ENCODE measurements at regions not wholly inside any gene's neighbourhood (a gene's known extent, or its start where the extent isn't known, plus 50 kb on each side); places are given as distances from the start of the nearest gene placed in this dataset.

- no peak for DNase-seq
Measured at GRCh38 chr2:136062066-136062837, 55.7 kb downstream of the CXCR4 start.

GRCh38 chr2:136060416-136060815 lies 57.5 kb downstream of the CXCR4 start:
- no peak for DNase-seq

DNA sequence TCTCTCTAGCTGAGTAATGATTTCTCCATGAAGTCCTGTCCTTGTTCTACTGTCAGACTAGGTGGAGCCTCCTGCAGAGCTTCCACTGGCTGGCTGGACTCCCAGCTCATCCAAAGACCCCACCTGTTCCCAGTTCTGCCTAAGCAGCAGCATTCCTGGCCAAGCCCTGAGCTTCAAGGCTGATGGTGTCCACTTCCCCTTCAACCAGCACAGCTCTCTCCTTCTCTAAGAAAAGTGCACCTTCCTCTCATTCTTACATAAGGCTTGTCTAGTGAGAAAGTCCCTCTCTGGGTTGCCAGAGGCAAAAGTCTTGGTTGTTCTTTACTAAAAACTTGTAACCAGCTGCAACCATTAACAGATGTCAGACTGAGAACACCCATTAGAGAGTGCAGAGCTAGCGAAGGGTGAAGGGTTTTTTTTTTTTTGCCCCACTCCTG lies 58.9 kb downstream of the CXCR4 start:
- DNase-seq: no peak

DNA sequence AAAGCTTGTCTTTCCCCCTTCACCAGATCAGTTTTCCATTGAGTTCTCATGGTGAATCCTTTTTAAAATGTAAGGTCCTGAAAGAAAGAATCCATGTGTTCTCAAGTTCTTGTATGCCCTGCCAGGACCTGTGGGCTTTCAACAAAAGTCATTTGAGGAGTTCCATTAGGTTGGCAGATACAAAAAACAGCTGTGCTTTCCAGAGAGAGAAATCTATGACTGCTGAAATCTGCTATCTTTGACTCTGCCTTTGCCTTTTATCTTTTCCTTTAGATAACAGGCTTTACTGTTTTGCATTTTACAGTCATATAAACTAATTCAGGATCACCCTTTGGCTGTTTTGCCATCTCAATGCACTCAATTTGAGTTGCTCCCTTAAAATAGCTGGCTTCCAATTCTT lies 59.7 kb downstream of the CXCR4 start:
- DNase-seq: no peak

DNA sequence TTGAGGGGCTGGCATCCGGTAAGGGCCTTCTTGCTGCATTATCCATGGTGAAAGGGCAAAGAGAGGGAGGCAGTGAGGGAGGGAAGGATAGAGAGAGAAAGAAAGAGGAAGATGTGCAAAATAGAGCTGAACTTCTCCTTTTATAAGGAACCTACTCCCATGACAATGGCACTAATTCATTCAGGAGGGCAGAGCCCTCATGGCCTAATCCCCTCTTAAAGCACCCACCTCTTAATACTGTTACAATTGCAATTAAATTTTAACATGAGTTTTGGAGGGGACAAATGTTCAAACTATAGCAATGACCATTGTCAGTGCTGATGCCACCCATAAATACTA lies 60.2 kb downstream of the CXCR4 start:
- DNase-seq: no peak

DNA sequence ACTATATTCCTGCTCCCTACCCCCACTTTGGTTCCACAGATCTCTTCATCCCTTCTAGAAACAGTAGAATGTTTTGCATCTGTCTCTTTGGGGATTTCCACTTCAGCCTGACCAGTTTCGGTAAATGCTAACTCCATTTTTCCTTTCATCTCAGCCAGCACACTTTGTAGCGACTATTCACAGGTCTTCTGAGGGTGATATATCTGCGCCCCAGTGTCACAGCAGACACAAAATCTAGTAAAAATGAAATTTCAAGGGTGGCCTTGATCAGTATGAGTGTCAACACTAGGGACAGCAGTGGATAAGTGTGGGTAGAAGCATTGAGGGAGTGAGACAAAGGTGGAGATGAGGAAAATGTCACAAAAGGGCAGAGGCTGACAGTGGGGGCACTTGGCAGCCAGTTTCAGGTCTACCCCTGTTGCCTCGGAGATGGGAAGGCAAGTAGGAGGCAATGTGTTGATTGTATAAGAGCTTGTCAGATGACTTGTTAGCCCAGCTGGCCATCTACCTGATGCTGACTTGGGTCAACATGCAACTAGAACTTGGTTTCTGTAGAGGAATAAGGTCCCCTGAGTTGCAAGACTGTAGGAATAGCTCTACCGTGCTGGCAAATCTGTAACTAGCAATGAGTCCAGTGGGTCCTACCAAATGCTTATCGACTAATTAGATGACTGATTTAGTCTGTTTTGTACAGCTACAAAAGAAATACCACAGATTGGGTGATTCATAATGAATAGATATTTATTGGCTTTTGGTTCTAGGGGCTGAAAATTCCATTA lies 60.7 kb downstream of the CXCR4 start:
- DNase-seq: peak; percentile 64

DNA sequence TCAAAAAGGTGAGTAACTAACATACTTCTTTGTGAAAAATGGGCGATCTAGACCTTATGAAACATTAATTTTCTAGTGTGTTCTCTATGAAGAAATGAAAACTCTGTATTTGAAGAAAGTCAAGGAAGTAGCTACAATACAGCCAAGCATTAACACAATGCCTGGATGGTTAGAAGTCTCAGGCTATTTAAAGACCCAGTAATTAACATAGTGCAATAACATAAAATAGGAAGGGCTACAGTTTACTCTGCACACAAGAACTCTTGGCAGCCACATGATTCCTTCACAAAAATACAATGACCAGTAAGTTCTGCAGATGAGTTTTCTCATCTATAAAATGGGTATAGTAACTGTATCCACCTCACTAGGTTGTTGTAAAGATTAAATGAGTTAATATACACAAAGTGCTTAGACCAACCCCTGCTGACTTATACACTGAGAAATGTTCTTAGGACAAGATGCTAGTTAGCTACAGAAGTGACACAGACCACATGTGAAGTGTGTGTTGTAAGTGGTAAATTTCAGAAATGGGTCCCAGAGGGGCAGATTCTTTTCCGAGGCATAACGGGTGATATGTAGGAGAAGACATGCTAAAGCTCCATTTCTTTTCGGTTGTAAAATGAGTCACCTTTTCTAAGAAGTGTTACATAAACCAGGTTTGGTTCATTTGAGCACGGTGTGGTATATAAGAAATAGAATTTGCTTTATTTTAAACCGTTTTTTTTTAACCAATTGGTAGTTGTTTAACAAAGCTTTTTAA lies 61.8 kb downstream of the CXCR4 start:
- no peak for DNase-seq

GRCh38 chr2:136054856-136055255 lies 63.1 kb downstream of the CXCR4 start:
- DNase-seq: no peak

DNA sequence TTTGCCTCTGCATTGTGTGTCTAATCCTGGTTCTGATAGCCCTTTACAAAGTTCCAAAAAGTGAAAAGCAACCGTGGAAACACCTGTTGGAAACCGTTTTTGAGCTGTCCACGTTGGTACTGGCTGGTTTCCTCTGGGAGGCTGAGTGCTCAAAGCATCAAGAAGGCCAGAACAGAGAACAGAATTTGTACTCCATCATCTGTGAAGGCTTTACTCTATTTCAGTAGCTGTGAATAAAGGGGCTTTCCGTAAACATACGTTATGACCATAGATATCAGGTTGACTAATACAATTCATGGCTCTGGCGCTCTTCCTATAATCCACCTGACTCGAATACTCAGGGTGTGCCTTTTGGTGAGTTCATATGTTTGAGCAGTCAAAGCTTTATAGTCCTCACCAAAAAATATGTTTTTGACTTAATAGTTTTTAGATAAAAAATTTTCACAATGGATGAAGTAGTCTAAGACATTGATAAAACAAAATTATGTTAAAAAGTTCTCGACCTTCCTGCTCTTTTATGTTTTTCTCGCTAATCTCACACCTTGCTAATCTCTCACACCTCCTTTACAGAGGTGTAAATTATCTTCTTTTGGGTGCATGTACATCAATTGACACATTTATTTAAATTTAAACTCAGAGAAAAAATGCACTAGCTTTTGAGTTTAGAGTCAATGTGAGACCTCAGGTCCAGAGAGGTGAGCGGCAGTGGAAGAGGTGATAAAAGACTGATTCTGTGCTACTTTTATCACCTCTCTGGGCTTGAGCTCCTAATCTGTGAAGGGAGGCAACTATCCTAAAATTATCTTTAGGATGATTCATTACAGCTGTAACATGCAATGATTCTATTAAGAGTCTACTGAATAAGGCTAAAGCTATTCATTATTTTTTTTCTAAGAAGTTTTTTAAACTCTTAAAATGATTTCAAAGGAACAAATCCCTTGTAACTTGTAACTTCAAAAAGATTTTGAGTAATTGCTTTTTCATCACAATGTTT lies 65.3 kb downstream of the CXCR4 start:
- no peak for DNase-seq

DNA sequence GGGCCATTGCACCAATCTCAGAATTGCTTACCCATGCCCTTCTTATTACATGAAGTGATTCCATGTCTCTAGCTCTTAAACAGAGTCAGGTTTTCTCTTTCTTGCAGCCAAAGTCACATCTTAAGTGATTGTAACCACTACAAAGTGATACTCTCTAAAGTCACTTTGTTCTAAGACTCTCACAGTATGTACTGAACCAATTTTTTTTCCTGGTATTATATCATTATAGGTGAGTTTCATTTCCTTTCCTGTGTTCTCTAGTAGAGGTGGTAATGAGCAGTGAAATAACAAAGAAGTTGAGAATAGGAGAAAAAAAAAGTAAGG lies 66.3 kb upstream of the DARS1 start:
- DNase-seq: no peak

DNA sequence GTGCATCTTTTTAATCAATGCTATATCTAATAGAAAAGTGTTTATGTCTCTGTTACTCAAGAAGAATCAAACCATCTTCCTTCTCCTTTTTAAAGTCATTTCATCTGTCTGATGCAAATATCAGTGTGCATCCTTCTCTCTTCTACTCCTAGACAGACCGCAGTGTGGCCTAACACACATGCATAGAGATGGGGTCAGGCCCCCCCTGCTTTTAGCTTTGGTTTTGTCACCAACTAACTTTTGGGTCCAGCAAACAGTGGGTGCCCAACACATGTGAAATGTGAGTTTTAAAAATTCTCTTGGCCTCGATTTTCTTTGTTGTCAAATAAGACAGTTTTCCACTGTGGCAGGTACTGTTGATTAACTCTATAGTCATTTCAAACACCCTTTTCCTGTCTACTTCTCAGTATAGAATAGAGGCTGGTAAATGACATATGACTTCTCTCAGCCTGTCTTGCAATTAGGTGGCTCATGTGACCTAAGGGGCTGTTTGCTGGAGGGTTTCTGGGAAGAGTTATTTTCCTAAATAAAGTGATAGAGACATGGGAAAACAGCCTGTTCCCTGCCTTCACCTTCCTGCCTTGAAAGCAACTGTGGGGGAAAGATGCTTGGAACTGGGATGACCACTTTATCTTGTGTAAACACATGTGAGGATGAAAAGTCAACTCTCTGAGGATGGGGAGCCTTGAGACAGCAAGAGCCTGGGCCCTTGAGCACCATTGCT lies 65.7 kb upstream of the DARS1 start:
- DNase-seq: no peak

- DNase-seq: no peak
Measured at GRCh38 chr2:136049991-136050920, 64.8 kb upstream of the DARS1 start.

GRCh38 chr2:136049011-136049742 lies 63.8 kb upstream of the DARS1 start:
- no peak for DNase-seq

DNA sequence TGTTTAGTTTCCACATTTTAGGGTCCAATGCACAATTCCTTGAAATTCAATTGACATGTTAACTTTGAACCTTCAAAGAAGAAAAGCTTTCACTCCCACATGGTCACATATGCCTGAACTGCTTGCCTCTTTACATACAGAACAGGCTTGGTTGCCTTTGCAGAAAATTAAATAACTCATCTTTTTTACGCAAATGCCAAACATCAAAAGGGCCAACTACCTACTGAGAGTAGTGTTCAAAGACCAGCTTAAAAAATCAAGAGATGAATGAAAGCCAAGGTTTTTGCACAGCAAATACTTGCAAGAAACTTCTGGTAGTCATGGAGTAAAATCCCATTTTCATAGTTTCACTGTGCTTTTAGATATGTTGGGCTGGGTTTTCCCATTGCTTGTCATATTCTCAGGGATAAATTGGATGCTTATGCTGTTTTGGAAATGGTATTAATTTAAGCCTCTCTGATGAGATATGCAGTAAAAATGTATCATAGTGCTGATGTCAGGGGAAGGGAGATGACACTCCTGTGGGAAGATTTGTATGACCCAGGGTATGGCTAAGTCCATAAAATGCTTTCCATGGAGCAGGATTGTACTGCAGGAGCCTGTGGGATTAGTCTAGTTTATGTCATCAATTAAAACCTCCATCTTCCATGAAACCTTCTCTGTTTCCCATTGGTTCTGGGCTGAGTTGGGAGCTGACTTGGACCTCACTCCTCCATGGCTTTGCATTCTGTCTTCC lies 60.6 kb upstream of the DARS1 start:
- no peak for DNase-seq

DNA sequence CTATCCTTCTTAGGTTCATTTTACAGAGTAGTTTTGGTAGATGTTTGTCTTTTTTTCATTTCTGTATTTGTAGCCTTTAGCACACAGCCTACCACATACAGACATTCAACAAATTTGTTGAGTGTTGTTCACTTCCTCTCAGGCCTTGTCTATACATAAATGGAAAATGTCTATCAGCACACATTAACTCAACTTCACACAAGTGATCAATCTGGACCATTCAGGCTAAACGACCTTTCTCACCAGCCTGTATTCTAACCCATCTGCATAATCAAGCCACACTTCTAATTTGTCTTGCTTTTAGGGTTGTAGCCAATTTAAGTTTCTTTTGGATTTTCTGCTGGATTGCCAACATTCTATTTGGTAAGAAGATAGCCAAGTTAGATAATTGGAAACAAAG lies 59.9 kb upstream of the DARS1 start:
- no peak for DNase-seq

Measured in activated CD8-positive, alpha-beta memory T cell treated with anti-CD3 and anti-CD28 coated beads, Interleukin-2, amount 50 U/mL, for 48 hours (primary cell).